BJ (cell line): ENCODE measurements at regions not wholly inside any gene's neighbourhood (a gene's known extent, or its start where the extent isn't known, plus 50 kb on each side); places are given as distances from the start of the nearest gene placed in this dataset.

ENCODE experiments used
- CTCF ChIA-PET: fragments of 350-600 bp; formaldehyde crosslinking; extraction: SDS; loops from one replicate; lab custom pipeline; 2021; ENCODE audit warnings: antibody characterized with exemption, inconsistent platforms; lab: Yijun Ruan, JAX
- POLR2A ChIA-PET: fragments of 300-600 bp; sonication (Branson Sonifier 250); formaldehyde crosslinking; extraction: SDS; loops from one replicate; lab custom pipeline; 2021; ENCODE audit warnings: antibody characterized with exemption; lab: Charles Lee
- DNase-seq: peaks from one replicate; pipeline ENCODE4 v3.0.0-alpha.2; 2011; ENCODE audit warnings: low read depth
- H3K27me3 ChIP-seq: 2 replicates; pipeline ENCODE4 v1.6.0; 2011; ENCODE audit warnings: low read length; ENCODE audit not compliant: control insufficient read depth, insufficient read depth
- H3K36me3 ChIP-seq: 2 replicates; pipeline ENCODE4 v1.5.1; 2011; ENCODE audit warnings: low read length; ENCODE audit not compliant: control insufficient read depth, insufficient read depth
- H3K4me3 ChIP-seq: 2 replicates; pipeline ENCODE4 v1.5.1; 2011; ENCODE audit warnings: low read depth, mild to moderate bottlenecking, control low read depth, low read length
- CTCF ChIP-seq: IDR thresholded peaks from 2 replicates; pipeline ENCODE4 v1.5.1; 2011; ENCODE audit warnings: low read depth, mild to moderate bottlenecking, control low read depth, inconsistent platforms, low read length, moderate library complexity; ENCODE audit not compliant: insufficient read depth

GRCh38 chr12:3366451-3367110 is 124.4 kb upstream of the PRMT8 start:
- TF ChIP-seq CTCF = no peak
- ChIA-PET POLR2A (no interaction called here), CTCF (no interaction called here)
- Histone ChIP-seq H3K27me3 (peaks cover 26% of the 10 kb centered on the region), H3K36me3 (no peaks in the 10 kb centered on the region), H3K4me3 (no peak overlapping the region)
- DNase-seq = no peak

- Histone ChIP-seq H3K36me3 (no peaks in the 10 kb centered on the region), H3K27me3 (peaks cover 26% of the 10 kb centered on the region), H3K4me3 (no peak overlapping the region)
- ChIA-PET CTCF (no interaction called here), POLR2A (no interaction called here)
- no peak for TF ChIP-seq CTCF
- DNase-seq = no peak
Measured at GRCh38 chr12:3367750-3368444, 123.1 kb upstream of the PRMT8 start.

- DNase-seq = no peak
- ChIA-PET CTCF (no interaction called here), POLR2A (no interaction called here)
- Histone ChIP-seq H3K36me3 (no peaks in the 10 kb centered on the region), H3K27me3 (peaks cover 13% of the 10 kb centered on the region), H3K4me3 (no peak overlapping the region)
- TF ChIP-seq CTCF = no peak
Measured at GRCh38 chr12:3371018-3371417, 120.0 kb upstream of the PRMT8 start.

GRCh38 chr12:3375326-3375725 is 115.7 kb upstream of the PRMT8 start:
- CTCF ChIA-PET = no interaction called here

More at GRCh38 chr12:3375326-3375725, 115.7 kb upstream of the PRMT8 start:
- Histone ChIP-seq H3K4me3 (no peak overlapping the region), H3K27me3 (peaks cover 6% of the 10 kb centered on the region; the same call in 1 of the 2 replicates), H3K36me3 (no peaks in the 10 kb centered on the region)
- POLR2A ChIA-PET = no interaction called here
- DNase-seq = no peak
- TF ChIP-seq CTCF = no peak
